H1 (cell line): ENCODE measurements at regions not wholly inside any gene's neighbourhood (a gene's known extent, or its start where the extent isn't known, plus 50 kb on each side); places are given as distances from the start of the nearest gene placed in this dataset.

ENCODE experiments used
- ATF3 ChIP-seq: IDR thresholded peaks from 2 replicates; pipeline ENCODE4 v1.6.1; 2011; ENCODE audit warnings: low read depth, mild to moderate bottlenecking, low read length; ENCODE audit not compliant: insufficient read depth
- BACH1 ChIP-seq: IDR thresholded peaks from 2 replicates; pipeline ENCODE4 v1.6.1; 2012; ENCODE audit warnings: low read length, improper control_type of control experiment
- CHD1 ChIP-seq: IDR thresholded peaks from 2 replicates; pipeline ENCODE4 v1.6.1; 2012; ENCODE audit warnings: low read depth, low read length, improper control_type of control experiment
- CTCF ChIP-seq, 3 experiments: IDR thresholded peaks; 1 replicate in 2 of 3; 2 replicates in 1 of 3; pipeline versions ENCODE4 v1.5.1 to v1.6.1; 2011; ENCODE audit warnings: low read length in 3 of 3, mild to moderate bottlenecking in 3 of 3, inconsistent platforms in 2 of 3, low read depth in 1 of 3, moderate library complexity in 1 of 3; ENCODE audit not compliant: insufficient read depth in 1 of 3; ENCODE audit errors: control extremely low read depth in 1 of 3
- EZH2 ChIP-seq: fragments of 200-600 bp; sonication (generic); IDR thresholded peaks from 2 replicates; pipeline ENCODE4 v1.7.1; 2012; ENCODE audit warnings: low read depth, mild to moderate bottlenecking, moderate library complexity, low read length, inconsistent platforms; ENCODE audit not compliant: severe bottlenecking
- POLR2A ChIP-seq, 2 experiments: IDR thresholded peaks; 1 replicate in 1 of 2; 2 replicates in 1 of 2; pipeline ENCODE4 v1.6.1; 2011; ENCODE audit warnings: low read depth in 2 of 2, low read length in 2 of 2, mild to moderate bottlenecking in 2 of 2; ENCODE audit errors: control extremely low read depth in 1 of 2
- POU5F1 ChIP-seq: IDR thresholded peaks from 2 replicates; pipeline ENCODE4 v1.6.1; 2011; ENCODE audit warnings: low read depth, mild to moderate bottlenecking, low read length, moderate library complexity
- RAD21 ChIP-seq, 2 experiments: IDR thresholded peaks in 1 of 2; conservative IDR thresholded peaks in 1 of 2; 2 replicates each; pipeline ENCODE4 v1.6.1; 2011; ENCODE audit warnings: low read depth in 2 of 2, low read length in 2 of 2, improper control_type of control experiment in 1 of 2, inconsistent platforms in 1 of 2, mild to moderate bottlenecking in 1 of 2, moderate library complexity in 1 of 2

- TF ChIP-seq POLR2A (IDR thresholded peaks at IDR 0.05; ENCODE audit: control extremely low read depth in 1 of 2, low read depth in 2 of 2, low read length in 2 of 2) (no peak), CHD1 (no peak), BACH1 (no peak), CTCF (IDR thresholded peaks at IDR 0.05; ENCODE audit: control extremely low read depth in 1 of 3, insufficient read depth in 1 of 3, low read depth in 1 of 3, low read length in 3 of 3) (no peak), EZH2 (no peak), RAD21 (IDR thresholded peaks at IDR 0.05 in 1 of 2, conservative IDR thresholded peaks at IDR 0.05 in 1 of 2; ENCODE audit: low read depth in 2 of 2, low read length in 2 of 2) (no peak), POU5F1 (no peak), ATF3 (no peak)
Observed at GRCh38 chr4:67120369-67120768, 424.9 kb downstream of the CENPC start.
